ENCODE measurements at regions not wholly inside any gene's neighbourhood (a gene's known extent, or its start where the extent isn't known, plus 50 kb on each side); places are given as distances from the start of the nearest gene placed in this dataset.

GRCh38 chr18:56409736-56410135 is 228.7 kb downstream of the TXNL1 start:
- no peaks in the 10 kb centered on the region for H3K9me3 ChIP-seq
- no peaks in the 10 kb centered on the region for H3K36me3 ChIP-seq
- intact Hi-C loops (cut with DNase I): no loop called here
- DNase-seq: no peak
- H3K4me3 ChIP-seq (replicated peaks in 1 of 3): no peak overlapping the region
- peaks cover 0 to 4% of the 10 kb centered on the region in 2 donors for H3K4me1 ChIP-seq
- H3K27me3 ChIP-seq: no peaks in the 10 kb centered on the region
- TF ChIP-seq POLR2A (IDR thresholded peaks at IDR 0.05) (no peak), CTCF (IDR thresholded peaks at IDR 0.05) (no peak)
- H3K27ac ChIP-seq: no peak overlapping the region

- no peaks in the 10 kb centered on the region for H3K9me3 ChIP-seq
- H3K36me3 ChIP-seq: no peaks in the 10 kb centered on the region
- H3K27me3 ChIP-seq: no peaks in the 10 kb centered on the region
- peaks cover 0 to 6% of the 10 kb centered on the region in 2 donors for H3K4me1 ChIP-seq
- H3K4me3 ChIP-seq (replicated peaks in 1 of 3): no peak overlapping the region
- H3K27ac ChIP-seq: no peak overlapping the region
- no peak for DNase-seq
- no peak for TF ChIP-seq POLR2A (IDR thresholded peaks at IDR 0.05)
- TF ChIP-seq CTCF (IDR thresholded peaks at IDR 0.05): no peak
- 84 to 89% methylated on average over 4 of the region's 4 CpGs for WGBS, 2 donors
- intact Hi-C loops (cut with DNase I): no loop called here
These were observed 230.7 kb downstream of the TXNL1 start for GRCh38 chr18:56407646-56408180.

GRCh38 chr18:56402872-56403516 is 235.4 kb downstream of the TXNL1 start:
- 72 to 87% methylated on average over 1 of the region's 1 CpG for WGBS, 2 donors
- no peak for DNase-seq

GRCh38 chr18:56393870-56394269 is 244.5 kb downstream of the TXNL1 start:
- TF ChIP-seq CTCF (IDR thresholded peaks at IDR 0.05) (no peak), POLR2A (IDR thresholded peaks at IDR 0.05) (no peak)
- H3K4me1 ChIP-seq: peaks cover 0 to 3% of the 10 kb centered on the region in 2 donors
- H3K36me3 ChIP-seq: no peaks in the 10 kb centered on the region
- H3K4me3 ChIP-seq (replicated peaks in 1 of 3): no peak overlapping the region
- intact Hi-C loops (cut with DNase I): no loop called here
- H3K9me3 ChIP-seq: no peaks in the 10 kb centered on the region
- DNase-seq: no peak
- no peaks in the 10 kb centered on the region for H3K27me3 ChIP-seq
- no peak overlapping the region for H3K27ac ChIP-seq
- WGBS, 2 donors: 71 to 89% methylated on average over 3 of the region's 3 CpGs

More at GRCh38 chr18:56402872-56403516, 235.4 kb downstream of the TXNL1 start:
- peaks cover 0 to 3% of the 10 kb centered on the region in 2 donors for H3K4me1 ChIP-seq
- no peaks in the 10 kb centered on the region for H3K36me3 ChIP-seq
- no peak overlapping the region for H3K27ac ChIP-seq
- no peaks in the 10 kb centered on the region for H3K9me3 ChIP-seq
- no peak overlapping the region for H3K4me3 ChIP-seq (replicated peaks in 1 of 3)
- intact Hi-C loops (cut with DNase I): no loop called here
- no peaks in the 10 kb centered on the region for H3K27me3 ChIP-seq
- TF ChIP-seq CTCF (IDR thresholded peaks at IDR 0.05) (no peak), POLR2A (IDR thresholded peaks at IDR 0.05) (no peak)

- Histone ChIP-seq H3K4me3 (replicated peaks in 1 of 3) (no peak overlapping the region), H3K27ac (no peak overlapping the region), H3K27me3 (no peaks in the 10 kb centered on the region), H3K36me3 (no peaks in the 10 kb centered on the region), H3K4me1 (peaks cover 5 to 15% of the 10 kb centered on the region in 2 donors), H3K9me3 (no peaks in the 10 kb centered on the region)
- WGBS, 2 donors: 83 to 89% methylated on average over 3 of the region's 3 CpGs
- TF ChIP-seq POLR2A (IDR thresholded peaks at IDR 0.05) (no peak), CTCF (IDR thresholded peaks at IDR 0.05) (no peak)
- intact Hi-C loops (cut with DNase I): no loop called here
- no peak for DNase-seq
These were observed 246.3 kb downstream of the TXNL1 start for GRCh38 chr18:56391931-56392590.
